Left ventricle myocardium inferior (tissue), 1 donor: ENCODE measurements at regions not wholly inside any gene's neighbourhood (a gene's known extent, or its start where the extent isn't known, plus 50 kb on each side); places are given as distances from the start of the nearest gene placed in this dataset.
"Not testable (repeated sequence)": the region's sequence is repeated elsewhere in the genome, so short reads cannot be mapped to it uniquely, and the experiment has no call there.

Experiments
- DNase-seq: peaks from one replicate; pipeline ENCODE4 v3.0.0-alpha.2; 2020
- H3K27ac ChIP-seq: fragments of 200-600 bp; replicated peaks from 2 replicates; pipeline ENCODE4 v1.8.0; 2021
- H3K27me3 ChIP-seq: fragments of 200-600 bp; 2 replicates; pipeline ENCODE4 v1.8.0; 2021; ENCODE audit warnings: low read depth
- H3K36me3 ChIP-seq: fragments of 200-600 bp; 2 replicates; pipeline ENCODE4 v1.8.0; 2021
- H3K4me1 ChIP-seq: fragments of 200-600 bp; 2 replicates; pipeline ENCODE4 v1.8.0; 2021
- H3K4me3 ChIP-seq: fragments of 200-600 bp; 2 replicates; pipeline ENCODE4 v1.8.0; 2021; ENCODE audit warnings: mild to moderate bottlenecking, moderate library complexity
- H3K9me3 ChIP-seq: fragments of 200-600 bp; replicated peaks from 2 replicates; pipeline ENCODE4 v1.8.0; 2021
- CTCF ChIP-seq: fragments of 200-600 bp; IDR thresholded peaks from 2 replicates; pipeline ENCODE4 v1.8.0; 2021; ENCODE audit warnings: antibody characterized with exemption, mild to moderate bottlenecking, borderline replicate concordance
- intact Hi-C: fragments of 100-400 bp; cut with micrococcal nuclease; formaldehyde crosslinking; loops from one replicate; pipeline ENCODE4 v1.11.0; 2022
- donor health status: DM: no; HTN: yes; CAD: no; lungs with severe emphysema.

- Histone ChIP-seq H3K27me3 (no peaks in the 10 kb centered on the region), H3K4me3 (no peak overlapping the region), H3K27ac (no peak overlapping the region), H3K9me3 (no peaks in the 10 kb centered on the region), H3K4me1 (no peaks in the 10 kb centered on the region), H3K36me3 (no peaks in the 10 kb centered on the region)
- DNase-seq = no peak
- TF ChIP-seq CTCF = no peak
- intact Hi-C loops = no loop called here
These were observed 357.0 kb upstream of the TMEFF2 start for GRCh38 chr2:192551760-192552159.

DNA sequence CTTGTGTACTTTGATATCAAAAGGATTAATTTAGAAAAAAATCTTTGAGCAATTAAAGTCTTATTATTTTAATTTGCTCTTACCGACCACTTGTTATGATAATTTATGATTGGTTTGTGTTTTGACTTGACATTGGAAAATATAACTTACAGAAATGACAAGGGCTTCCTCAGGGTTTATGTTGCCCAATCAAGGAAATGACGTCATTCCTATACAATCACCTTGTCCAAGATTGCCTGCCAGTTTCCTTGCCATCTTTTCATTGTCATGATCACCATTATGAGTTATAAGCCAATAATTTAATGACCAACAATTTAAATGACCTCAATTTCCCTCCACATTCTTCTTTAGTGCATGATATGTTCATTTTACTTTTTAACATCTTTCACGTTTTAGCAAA lies 351.8 kb upstream of the TMEFF2 start:
- no peak overlapping the region for H3K27ac ChIP-seq
- intact Hi-C loops = no loop called here
- no peaks in the 10 kb centered on the region for H3K36me3 ChIP-seq
- TF ChIP-seq CTCF = no peak
- no peaks in the 10 kb centered on the region for H3K4me1 ChIP-seq
- H3K27me3 ChIP-seq = no peaks in the 10 kb centered on the region
- no peaks in the 10 kb centered on the region for H3K9me3 ChIP-seq
- no peak overlapping the region for H3K4me3 ChIP-seq
- DNase-seq = no peak

- no peak for DNase-seq
- Histone ChIP-seq H3K4me3 (no peak overlapping the region), H3K9me3 (no peaks in the 10 kb centered on the region), H3K36me3 (no peaks in the 10 kb centered on the region), H3K27ac (no peak overlapping the region), H3K27me3 (no peaks in the 10 kb centered on the region), H3K4me1 (no peaks in the 10 kb centered on the region)
- intact Hi-C loops = no loop called here
- no peak for TF ChIP-seq CTCF
These were observed 349.7 kb upstream of the TMEFF2 start for GRCh38 chr2:192544371-192544955.

- intact Hi-C loops, DNase-seq, H3K4me3 ChIP-seq, H3K9me3 ChIP-seq, H3K4me1 ChIP-seq, H3K27ac ChIP-seq, H3K27me3 ChIP-seq, H3K36me3 ChIP-seq: not testable (repeated sequence)
These were observed 347.7 kb upstream of the TMEFF2 start for GRCh38 chr2:192542148-192543066.

- intact Hi-C loops = no loop called here
- Histone ChIP-seq H3K36me3 (no peaks in the 10 kb centered on the region), H3K4me3 (no peak overlapping the region), H3K27ac (no peak overlapping the region), H3K9me3 (no peaks in the 10 kb centered on the region), H3K27me3 (no peaks in the 10 kb centered on the region), H3K4me1 (no peaks in the 10 kb centered on the region)
- DNase-seq = no peak
- no peak for TF ChIP-seq CTCF
These were observed 344.6 kb upstream of the TMEFF2 start for GRCh38 chr2:192539306-192539705.
